ENCODE measurements at regions not wholly inside any gene's neighbourhood (a gene's known extent, or its start where the extent isn't known, plus 50 kb on each side); places are given as distances from the start of the nearest gene placed in this dataset.
"Not testable (repeated sequence)": the region's sequence is repeated elsewhere in the genome, so short reads cannot be mapped to it uniquely, and the experiment has no call there.

- not testable (repeated sequence) for DNase-seq
Measured at GRCh38 chr4:31202054-31202453, 481.9 kb downstream of the PCDH7 start.

- no peak for DNase-seq
Measured at GRCh38 chr4:31204874-31205273, 484.7 kb downstream of the PCDH7 start.

GRCh38 chr4:31220921-31221320 is 500.8 kb downstream of the PCDH7 start:
- no peak for DNase-seq

DNA sequence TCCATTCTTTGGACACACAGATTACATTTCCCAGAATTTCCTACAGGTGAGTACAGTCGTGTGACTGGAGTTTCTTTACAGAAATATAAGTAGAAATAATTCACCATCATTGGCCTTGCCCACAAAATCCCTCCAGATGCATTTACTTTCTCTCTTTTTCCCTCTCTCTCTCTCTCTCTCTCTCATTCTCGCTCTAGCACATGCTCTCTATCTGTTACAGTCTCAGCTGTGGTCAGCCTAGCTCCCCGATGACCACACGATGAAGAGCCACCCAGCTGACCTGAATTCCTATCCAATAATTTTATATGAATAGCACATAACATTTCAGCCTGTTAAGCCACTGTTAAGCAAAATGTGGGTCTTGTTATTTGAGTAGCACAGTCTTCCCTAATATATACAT is 507.9 kb downstream of the PCDH7 start:
- no peak for DNase-seq

DNA sequence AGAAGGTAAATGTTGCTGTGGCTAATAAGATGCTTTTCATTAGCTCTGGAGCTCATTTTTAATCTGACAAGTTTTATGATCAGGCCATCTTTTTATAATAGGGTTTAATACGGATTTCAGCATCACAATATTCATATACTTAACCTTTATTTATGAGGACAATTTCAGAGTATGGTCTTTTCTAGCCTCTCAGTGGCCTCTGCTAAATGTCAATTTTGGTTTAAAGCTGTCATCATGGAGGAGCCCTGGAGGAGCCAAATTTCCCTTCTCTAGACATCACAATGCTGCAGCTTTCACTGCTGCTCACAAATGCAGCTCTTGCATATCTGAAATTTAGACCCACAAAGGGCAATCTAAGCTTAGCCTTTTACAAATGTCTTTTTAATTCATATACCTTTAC is 510.4 kb downstream of the PCDH7 start:
- no peak for DNase-seq

GRCh38 chr4:31234494-31234893 is 514.3 kb downstream of the PCDH7 start:
- no peak for DNase-seq

- no peak for DNase-seq
Measured at GRCh38 chr4:31234901-31235300, 514.7 kb downstream of the PCDH7 start.

GRCh38 chr4:31236020-31236638 is 516.0 kb downstream of the PCDH7 start:
- peak in 1 of 2 experiments; percentile 5 for DNase-seq

GRCh38 chr4:31236639-31237173 is 516.5 kb downstream of the PCDH7 start:
- DNase-seq: no peak

DNA sequence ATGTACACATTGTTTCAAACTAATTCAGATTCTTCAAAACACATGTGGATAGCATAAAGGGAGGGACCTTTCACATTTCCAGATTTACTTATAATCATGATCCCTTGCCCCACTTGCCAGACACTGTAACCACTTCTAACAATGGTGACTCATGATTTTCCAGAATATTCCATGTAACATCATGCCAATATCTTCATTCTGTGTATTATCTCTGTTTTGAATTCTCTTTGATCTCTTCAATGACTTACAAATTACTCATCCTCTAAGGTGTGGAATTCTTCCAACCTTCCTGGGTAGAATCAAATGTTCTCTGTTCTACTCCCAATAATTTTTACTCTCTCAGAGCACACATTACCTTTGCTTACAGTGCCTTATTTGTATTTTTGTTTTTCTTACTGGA is 517.1 kb downstream of the PCDH7 start:
- no peak for DNase-seq

GRCh38 chr4:31239886-31240285 is 519.7 kb downstream of the PCDH7 start:
- no peak for DNase-seq

DNA sequence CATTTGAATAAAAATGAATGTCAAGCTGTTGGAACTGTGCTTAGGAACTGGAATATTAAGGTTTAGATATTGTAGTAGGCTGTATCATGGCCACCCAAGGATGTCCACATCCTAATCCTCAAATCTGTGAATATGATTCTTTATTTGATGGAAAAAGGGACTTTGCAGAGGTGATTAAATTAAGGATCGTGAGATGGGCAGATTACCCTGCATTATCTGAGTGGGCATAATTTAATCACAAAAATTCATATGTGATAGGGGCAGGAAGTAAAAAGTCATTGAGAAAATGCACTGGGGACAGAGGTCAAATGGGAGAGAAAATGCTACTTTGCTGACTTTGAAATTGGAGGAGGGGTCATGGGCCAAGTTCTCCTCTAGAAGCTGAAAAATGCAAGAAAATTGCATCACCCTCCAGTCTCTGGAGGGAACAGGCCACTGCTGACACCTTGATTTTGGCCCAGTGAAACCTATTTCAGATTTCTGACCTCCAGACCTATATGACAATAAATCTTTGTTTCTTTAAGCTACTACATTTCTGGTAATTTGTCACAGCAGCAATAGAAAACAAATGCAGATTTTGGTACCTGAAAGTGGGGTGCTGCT is 521.4 kb downstream of the PCDH7 start:
- DNase-seq: no peak

- no peak for DNase-seq
Measured at GRCh38 chr4:31246856-31247255, 526.7 kb downstream of the PCDH7 start.

DNA sequence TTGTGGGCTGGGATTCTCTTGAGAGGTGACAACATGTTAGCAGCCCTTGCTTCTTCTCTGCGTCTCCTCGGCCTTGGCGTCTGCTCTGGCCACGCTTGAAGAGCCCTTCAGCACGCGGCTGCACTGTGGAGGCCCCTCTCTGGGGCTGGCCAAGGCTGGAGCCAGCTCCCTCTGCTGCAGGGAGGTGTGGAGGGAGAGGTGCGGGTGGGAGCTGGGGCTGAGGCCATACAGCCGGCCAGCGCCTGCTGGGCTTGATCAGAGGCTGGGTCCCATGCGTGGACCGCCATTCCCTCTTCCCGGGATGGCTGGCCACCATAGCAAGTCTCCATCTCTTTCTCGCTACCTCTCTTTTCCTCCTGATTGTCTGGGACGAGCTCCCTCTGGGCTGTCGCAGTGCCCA is 539.0 kb downstream of the PCDH7 start:
- no peak for DNase-seq

GRCh38 chr4:31261632-31262031 is 541.5 kb downstream of the PCDH7 start:
- DNase-seq: peak; percentile 62 to 82

- DNase-seq: not testable (repeated sequence)
Measured at GRCh38 chr4:31266094-31266493, 545.9 kb downstream of the PCDH7 start.

DNA sequence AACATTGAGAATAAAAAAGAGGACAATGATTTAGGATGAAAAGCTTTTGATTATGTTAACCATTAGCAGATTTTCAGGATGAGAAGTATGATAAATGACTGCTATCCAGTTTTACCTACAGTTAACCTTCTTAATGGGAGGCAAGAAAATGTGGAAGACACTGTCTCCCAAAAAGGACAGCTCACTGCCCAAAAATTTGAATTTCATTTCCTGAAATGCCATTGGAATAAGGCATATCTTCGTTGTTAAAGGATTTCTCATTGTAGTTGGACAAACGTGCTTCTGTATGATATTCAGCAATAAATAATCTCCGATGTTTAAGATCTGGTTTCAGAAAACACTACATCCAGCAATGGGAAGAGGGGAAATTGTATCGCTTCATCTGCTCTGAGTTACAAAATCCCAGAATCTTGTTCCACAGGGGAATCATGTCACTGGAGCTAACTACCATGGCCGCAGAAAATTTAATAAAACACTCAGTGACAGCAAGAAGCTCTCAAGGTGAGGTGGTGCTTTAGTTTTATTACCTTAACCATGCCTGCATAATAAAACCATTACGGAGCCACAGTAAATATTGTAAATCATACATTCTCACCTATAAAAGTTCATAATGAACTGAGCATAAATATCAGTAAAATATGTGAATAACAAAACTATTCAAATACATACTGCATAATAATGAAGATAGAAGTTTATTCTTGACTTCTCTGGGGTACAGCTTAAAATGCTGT is 552.3 kb downstream of the PCDH7 start:
- no peak for DNase-seq

DNA sequence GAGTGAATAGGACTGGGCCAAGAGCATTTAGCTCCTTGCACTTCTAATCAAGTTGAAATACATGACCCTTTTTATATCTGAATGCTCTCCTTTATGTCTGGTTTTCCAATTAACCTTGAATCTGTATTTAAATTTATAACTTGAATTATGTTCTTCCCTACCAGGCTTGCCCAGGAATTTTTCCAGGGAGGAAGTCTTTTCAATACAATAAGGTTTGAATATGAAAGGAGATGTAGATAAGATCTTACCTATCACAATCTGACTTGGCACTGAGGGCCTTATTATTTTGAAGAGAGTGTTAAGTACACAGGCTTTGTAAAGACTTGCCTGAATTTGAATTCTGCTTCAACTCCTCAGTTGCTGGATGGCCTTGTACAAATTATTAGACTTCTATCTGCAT is 555.7 kb downstream of the PCDH7 start:
- no peak for DNase-seq

DNA sequence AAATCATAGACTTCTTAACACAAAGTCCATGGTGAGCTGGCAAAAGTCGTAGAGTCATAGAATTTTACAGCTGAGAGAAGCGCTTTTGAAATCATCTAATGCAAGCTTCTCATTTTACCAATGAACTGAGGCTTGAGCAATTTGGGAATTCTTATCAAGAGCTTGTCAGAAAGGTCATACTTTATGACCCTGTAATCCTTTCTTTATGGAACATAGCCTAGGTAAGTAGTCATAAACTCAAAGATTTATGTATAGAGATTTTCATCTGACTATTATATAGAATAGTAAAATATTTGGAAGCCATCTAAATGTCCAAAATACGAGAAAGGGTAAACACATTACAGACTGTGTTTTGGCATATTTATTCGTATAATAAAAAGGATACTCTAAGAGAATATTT is 563.5 kb downstream of the PCDH7 start:
- no peak for DNase-seq

GRCh38 chr4:31290836-31291235 is 570.7 kb downstream of the PCDH7 start:
- DNase-seq: no peak

DNA sequence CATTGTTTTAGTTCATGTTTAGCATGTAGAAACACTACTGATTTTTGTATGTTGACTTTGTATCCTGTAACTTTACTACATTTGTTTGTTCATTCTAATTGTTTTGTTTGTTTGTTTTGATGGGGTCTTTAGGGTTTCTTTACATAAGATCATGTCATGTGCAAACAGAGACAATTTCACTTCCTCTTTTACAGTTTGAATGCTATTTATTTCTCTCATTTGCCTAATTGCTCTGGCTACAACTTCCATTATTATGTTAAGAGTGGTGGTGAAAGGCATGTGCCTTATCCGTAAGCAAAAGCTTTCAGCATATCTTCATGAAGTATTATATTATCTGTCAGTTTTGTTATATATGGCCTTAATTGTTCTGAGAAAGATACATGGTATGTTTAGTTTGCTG is 571.1 kb downstream of the PCDH7 start:
- no peak for DNase-seq

DNA sequence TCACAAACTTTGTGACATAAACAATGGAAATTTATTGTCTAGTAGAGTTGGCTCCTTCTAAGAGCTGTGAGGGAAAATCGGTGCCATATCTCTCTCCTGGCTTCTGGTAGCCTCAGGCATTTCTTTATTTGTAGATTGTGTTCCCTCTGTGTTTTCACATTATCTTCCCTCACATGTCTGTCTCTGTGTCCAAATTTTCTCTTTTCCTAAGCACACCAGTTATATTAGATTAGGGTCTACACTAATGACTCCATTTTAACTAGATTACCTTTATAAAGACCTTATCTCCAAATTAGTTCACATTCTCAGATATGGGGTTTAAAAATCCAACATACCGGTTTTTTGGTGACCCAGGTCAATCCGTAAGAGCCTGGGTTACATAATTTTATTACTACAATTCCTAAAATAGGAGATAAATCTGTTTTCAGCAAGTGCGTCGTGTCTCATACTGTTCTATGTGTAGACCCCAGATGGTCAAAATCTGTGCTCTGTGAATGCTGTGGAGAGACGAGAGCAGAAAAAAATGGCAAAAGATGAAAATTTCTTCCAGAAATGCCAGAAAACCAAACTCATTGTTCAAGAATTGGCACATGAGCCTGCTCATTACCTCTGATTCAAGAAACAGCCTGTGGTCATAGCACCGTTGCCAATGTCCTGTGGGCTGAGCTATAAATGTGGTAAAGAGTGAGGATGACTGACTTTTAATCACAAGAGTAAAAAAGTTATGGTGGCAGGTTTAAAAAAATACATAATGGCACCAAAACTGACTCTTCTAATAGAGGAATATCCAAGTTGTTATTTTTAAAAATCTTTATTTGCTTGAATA is 574.7 kb downstream of the PCDH7 start:
- no peak for DNase-seq

DNA sequence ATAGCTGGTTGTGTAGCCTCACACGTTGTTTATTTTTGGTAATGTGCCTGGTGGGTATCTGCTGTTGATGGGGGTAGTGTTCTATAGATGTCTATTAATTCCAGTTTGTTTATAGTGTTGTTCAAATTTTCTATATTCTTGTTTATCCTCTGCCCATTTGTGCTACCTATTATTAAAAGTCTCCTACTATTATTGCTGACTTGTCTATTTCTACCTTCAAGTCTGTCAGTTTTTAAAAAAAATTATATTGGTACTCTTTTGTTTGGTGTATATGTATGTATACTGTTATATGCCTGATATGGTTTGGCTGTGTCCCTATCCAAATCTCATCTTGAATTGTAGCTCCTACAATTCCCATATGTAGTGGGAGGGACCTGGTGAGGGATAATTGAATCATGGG is 578.6 kb downstream of the PCDH7 start:
- no peak for DNase-seq
